OCI-LY7 (cell line): ENCODE measurements at regions not wholly inside any gene's neighbourhood (a gene's known extent, or its start where the extent isn't known, plus 50 kb on each side); places are given as distances from the start of the nearest gene placed in this dataset.
"Not testable (repeated sequence)": the region's sequence is repeated elsewhere in the genome, so short reads cannot be mapped to it uniquely, and the experiment has no call there.

Source experiments
- EZH2phosphoT487 ChIP-seq: fragments of 200-600 bp; sonication (generic); IDR thresholded peaks from 2 replicates; pipeline ENCODE4 v1.6.1; 2018; ENCODE audit warnings: low read depth, borderline replicate concordance, mild to moderate bottlenecking, mixed run types, antibody characterized with exemption, low read length, moderate library complexity, mixed read lengths
- TF ChIP-seq, protein P1 (sequence below): fragments of 200-600 bp; sonication (generic); conservative IDR thresholded peaks from 2 replicates; pipeline ENCODE4 v1.5.1; 2014; ENCODE audit warnings: mild to moderate bottlenecking, antibody characterized with exemption, low read length, moderate library complexity, mixed read lengths

- TF ChIP-seq, protein P1, sequence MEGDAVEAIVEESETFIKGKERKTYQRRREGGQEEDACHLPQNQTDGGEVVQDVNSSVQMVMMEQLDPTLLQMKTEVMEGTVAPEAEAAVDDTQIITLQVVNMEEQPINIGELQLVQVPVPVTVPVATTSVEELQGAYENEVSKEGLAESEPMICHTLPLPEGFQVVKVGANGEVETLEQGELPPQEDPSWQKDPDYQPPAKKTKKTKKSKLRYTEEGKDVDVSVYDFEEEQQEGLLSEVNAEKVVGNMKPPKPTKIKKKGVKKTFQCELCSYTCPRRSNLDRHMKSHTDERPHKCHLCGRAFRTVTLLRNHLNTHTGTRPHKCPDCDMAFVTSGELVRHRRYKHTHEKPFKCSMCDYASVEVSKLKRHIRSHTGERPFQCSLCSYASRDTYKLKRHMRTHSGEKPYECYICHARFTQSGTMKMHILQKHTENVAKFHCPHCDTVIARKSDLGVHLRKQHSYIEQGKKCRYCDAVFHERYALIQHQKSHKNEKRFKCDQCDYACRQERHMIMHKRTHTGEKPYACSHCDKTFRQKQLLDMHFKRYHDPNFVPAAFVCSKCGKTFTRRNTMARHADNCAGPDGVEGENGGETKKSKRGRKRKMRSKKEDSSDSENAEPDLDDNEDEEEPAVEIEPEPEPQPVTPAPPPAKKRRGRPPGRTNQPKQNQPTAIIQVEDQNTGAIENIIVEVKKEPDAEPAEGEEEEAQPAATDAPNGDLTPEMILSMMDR = not testable (repeated sequence)
- not testable (repeated sequence) for TF ChIP-seq EZH2phosphoT487
These were observed 66.4 kb downstream of the PROP1 start for GRCh38 chr5:177929618-177930017.
